ENCODE measurements at regions not wholly inside any gene's neighbourhood (a gene's known extent, or its start where the extent isn't known, plus 50 kb on each side); places are given as distances from the start of the nearest gene placed in this dataset.
"Not testable (repeated sequence)": the region's sequence is repeated elsewhere in the genome, so short reads cannot be mapped to it uniquely, and the experiment has no call there.

DNA sequence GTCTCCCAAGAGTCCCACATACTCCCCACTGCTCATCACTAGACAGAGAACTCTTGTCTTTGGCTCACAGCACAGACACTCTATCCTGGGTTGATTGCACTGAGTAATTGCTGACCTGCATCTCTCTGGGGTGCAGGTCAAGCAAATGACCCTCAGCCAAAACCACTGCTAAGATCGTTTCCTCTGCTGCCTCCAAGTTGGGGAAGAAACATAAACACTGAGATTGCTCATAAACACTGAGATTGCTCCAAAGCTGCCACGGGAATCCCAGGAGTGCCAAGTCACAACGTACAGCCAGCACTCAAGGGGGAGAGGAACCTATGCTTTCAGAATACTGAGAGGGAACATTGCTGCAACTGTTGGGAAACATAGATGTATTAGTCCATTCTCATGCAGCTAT lies 1402.1 kb upstream of the ACO1 start:
- DNase-seq (ENCODE audit: low read depth): no peak

DNA sequence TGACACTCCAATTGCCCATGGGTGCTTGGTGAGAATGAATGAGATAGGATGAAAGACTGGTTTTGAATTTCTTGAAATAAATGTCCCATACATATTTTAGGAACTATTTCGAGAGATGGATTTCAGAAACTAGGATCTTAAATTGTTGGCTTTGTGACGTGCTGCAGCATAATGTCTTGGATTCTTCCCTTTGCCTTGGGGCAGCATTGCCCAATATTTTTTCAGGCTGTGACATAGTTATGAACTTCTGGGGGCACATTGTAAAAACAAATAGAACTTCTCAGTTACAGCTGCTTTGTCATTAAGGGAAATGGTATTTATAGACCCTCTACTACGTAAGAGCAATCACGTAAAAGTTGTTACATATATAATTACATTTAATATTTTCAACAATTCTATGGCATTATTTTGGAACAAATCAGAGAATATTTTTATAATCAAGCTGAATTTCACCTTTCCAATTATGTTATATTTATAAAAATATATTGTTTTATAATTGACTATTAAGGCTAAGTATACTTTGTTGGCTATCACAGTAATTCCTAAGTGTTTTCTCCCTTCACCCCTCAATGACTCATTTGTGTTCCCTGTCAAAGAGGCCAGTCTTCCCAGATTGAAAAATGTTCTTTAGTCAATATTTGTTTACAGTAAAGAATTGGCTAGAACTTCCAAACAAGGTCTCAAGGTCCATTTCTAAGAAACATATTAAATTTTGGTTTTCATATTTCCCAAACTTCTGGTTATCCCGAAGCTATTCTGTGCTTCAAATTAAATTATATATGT lies 1388.3 kb upstream of the ACO1 start:
- no peak for DNase-seq (ENCODE audit: low read depth)

DNA sequence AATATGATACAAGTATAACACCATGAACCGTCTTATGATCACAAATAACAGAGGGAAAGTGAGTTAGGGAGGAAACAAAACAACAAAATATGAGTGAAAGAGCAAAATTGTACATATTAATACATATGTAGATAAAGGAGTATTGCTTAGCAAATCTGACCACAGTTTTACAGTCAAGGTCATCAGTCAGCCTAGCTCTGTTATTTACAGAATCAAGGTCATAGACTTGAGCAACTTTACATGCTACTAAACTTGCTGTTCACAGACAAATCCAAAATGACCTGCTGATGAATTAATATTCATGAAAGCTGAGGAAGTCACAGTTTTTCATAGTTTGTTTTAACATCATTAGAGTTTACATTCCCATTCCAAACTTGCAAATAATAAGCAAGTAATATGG lies 1387.7 kb upstream of the ACO1 start:
- no peak for DNase-seq (ENCODE audit: low read depth)

DNA sequence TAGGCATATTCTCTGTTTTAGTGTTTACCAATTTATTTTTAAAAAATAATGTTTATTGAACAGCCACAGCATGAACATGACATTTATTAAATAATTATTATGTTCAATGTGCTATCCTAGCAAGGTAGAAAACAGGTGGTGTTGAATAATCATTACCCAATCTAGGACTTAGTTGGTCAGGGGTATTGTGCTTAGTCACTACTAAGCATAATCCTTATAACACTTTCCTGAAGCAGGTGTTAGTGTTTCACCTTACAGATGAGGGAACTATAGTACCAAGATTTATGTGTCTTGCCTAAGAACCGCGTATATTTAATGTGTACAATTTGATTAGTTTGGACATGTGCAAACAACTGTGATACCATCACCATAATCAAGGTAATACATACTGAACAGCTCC lies 1387.2 kb upstream of the ACO1 start:
- DNase-seq (ENCODE audit: low read depth): no peak

DNA sequence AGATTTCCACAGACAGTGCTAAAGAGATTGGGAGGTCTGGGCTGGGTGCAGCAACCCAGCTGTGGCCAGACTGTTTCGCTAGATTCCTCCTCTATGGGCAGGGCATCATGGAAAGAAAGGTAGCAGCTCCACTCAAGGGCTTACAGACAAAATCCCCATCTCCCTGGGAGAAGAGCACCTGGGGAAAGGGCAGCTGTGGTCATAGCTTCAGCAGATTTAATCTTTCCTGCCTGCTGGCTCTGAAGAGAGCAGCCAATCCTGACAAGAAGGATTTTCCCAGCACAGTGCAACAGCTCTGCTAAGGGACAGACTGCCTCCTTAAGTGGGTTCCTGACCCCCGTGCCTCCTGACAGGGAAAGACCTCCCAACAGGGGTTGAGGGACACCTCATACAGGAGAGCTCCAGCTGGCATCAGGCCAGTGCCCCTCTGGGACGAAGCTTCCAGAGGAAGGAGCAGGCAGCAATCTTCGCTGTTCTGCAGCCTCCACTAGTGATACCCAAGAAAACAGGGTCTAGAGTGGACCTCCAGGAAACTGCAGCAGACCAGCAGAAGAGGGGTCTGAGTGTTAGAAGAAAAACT lies 1379.3 kb upstream of the ACO1 start:
- DNase-seq (ENCODE audit: low read depth): no peak

DNA sequence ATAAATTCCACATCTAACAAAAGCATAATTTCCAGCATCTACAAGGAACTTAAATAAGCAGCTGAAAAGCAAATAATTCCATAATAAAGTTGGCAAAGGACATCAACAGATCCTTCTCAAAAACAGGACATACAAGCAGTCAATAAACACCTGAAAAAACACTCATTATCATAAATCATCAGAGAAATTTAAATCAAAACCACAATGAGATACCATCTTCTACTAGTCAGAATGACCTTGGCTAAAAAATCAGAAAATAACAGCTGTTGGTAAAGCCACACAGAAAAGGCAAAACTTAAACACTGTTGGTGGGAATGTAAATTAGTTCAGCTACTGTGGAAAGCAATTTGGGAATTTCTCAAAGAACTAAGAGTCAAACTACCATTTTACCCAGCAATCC lies 1371.1 kb upstream of the ACO1 start:
- DNase-seq (ENCODE audit: low read depth): no peak

DNA sequence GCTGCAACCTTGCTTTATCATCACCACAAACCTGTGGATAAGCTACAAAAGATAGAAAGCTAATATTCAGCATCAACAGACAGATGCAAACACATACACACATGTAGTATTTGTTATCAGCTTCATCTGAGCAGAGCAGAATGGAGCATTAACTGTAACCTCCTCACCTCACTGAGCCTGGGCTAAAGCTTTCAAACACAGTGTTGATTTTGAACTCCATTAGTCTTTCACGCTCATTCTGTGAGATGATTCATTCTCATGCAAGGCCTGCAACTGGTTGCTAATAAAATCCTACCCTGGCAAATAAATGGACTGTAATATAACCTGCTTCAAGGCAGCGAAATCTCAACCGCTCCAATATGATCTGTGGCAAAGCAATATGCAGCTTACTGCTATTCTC lies 1360.6 kb upstream of the ACO1 start:
- no peak for DNase-seq (ENCODE audit: low read depth)

DNA sequence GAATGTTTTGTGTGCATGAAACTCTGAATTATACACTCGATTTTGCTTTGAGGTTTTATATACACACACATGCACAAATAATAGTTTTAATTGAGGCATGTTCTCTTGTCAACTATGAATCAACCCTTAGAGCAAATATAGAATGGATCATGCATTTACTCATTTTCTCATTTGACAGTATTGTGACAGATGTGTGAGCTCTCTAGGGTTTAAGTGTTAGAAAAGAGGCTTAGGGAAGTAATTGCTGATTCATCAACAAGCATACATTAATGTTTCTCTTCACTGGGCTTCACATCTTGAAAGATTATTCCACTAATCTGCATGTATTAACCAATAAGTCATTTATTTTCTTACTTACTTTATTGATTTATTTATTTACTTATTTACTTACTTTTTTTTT lies 1356.8 kb upstream of the ACO1 start:
- DNase-seq (ENCODE audit: low read depth): no peak

DNA sequence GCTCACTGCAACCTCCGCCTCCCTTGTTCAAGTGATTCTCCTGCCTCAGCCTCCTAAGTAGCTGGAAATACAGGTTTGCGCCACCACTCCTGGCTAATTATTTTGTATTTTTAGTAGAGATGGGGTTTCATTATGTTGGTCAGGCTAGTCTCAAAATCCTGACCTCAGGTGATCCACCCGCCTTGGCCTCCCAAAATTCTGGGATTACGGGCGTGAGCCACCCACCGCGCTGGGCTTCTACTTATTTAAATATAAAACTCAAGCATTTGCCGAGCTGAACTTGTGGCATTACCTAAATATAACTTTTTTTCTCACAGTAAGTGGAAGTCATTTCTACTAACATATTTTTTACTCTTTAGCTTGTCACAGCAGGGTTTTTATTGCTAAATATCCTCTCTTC lies 1356.3 kb upstream of the ACO1 start:
- no peak for DNase-seq (ENCODE audit: low read depth)

DNA sequence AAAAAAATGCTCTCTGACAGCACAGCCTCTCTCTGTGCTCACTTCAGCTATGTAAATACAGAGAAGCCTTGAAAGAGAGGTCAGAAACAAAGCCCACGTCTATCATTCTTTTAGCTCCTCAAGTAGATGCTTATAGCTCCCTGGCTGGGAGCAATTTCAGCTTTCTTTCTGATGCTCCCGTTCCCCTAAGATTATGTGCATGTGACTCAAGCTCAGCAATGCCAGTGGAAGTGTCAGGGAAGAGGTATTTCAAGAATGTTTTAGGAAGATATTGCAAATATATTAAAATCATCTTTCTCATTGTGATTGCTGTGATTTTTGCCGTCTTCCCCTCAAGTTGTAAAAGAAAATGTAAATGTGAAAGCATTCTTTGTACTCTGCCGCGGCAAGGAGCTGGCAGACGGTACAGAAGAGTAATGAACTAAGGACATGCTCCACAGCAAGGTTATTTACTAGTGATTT lies 1353.7 kb upstream of the ACO1 start:
- no peak for DNase-seq (ENCODE audit: low read depth)

DNA sequence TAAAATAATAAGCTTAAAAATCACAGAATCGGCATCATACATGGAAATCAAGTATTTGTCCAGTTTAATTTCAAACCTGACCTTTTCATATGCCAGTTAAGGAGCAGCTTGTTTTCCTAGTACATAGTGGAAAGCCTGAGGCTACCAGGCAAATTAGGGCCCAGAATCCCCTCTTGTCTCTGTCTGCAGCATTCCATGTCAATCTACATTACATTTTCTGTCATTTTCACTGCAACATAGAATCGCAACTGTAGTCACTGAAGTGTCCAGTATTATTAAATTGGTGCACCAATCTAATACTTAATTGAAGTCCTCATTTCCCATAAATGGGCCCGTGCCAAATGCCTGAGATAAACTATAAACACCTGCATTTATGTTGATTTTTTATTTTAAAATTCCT lies 1352.2 kb upstream of the ACO1 start:
- DNase-seq (ENCODE audit: low read depth): no peak

DNA sequence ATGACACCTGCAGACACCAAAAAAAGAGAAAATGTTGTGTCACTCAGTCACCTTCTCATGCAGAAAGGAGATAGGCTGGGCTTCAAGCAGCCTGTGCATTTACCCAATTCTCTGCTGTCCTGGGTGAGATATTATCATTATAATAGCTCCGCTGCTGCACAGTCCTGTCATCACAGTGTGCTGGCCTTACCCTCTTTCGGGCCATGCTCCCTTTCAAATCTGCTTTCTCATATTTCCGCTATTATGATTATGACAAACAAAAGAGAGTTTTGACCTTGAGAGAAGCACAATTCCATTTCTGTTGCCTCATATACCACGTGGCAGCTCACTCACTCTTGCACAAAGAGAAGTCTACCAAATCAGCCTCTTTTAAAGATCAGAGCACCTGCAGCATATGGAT lies 1350.1 kb upstream of the ACO1 start:
- DNase-seq (ENCODE audit: low read depth): no peak

DNA sequence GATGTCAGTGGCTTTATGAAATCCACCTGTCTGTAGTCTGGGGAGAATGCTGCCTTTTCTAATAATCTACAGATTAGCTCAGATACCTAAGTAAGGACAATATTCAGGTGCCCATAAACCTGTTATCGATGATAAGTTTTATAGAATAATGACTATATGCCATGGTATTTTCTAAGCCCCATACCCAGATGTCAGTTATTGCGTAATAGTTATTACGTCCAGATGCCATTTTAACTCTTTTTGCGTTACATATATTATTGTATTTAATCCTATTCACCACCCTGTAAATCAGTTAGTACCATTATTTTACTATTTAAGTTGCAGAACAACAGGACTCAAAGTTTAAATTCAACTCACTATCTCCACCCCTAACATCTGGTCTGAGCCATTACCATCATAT lies 1343.9 kb upstream of the ACO1 start:
- no peak for DNase-seq (ENCODE audit: low read depth)

DNA sequence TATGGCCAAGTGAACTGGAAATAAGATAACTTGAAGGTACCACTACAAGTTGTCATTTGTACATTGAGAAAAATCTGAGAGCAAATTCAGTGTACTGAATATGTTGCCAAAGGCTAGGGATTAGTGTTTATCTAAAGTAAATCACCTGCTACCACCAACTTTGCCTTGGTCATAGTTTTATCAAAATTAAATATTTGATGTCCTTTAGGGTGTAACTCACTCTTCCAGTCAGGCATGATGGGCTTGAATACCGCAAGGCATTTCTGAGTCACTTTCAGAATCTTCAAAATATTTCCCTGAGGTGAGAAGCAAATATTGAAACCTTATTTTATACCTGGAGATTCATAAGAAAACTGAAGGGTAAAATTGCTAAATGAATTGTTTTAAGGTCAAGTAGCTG lies 1338.6 kb upstream of the ACO1 start:
- no peak for DNase-seq (ENCODE audit: low read depth)

DNA sequence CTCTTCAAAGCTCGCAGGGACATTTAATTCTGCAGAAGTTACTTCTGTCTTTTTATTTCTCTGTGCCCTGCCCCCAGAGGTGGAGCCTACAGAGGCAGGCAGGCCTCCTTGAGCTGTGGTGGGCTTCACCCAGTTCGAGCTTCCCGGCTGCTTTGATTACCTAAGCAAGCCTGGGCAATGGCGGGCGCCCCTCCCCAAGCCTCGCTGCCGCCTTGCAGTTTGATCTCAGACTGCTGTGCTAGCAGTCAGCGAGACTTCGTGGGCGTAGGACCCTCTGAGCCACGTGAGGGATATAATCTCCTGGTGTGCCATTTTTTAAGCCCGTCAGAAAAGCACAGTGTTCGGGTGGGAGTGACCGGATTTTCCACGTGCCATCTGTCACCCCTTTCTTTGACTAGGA lies 1322.9 kb upstream of the ACO1 start:
- not testable (repeated sequence) for DNase-seq (ENCODE audit: low read depth)

DNA sequence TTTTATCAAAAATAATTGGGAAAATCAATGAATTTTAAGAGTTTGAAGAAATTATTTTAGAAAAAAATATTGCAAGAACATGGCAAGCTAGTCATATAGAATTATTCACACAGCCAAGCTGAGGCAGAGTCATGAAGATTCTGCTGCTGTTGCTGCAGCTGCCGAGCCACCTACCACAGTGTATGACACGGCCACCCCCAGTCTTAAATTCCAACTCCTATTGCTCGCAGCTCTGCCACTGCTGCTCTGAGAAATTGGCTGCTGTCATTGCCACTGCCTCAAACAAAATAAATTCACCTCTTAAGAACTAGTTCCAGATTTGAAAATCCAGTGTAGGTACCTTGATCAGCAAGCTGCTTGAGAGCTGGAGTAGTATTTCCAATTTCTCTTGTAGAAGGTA lies 1318.8 kb upstream of the ACO1 start:
- DNase-seq (ENCODE audit: low read depth): no peak

DNA sequence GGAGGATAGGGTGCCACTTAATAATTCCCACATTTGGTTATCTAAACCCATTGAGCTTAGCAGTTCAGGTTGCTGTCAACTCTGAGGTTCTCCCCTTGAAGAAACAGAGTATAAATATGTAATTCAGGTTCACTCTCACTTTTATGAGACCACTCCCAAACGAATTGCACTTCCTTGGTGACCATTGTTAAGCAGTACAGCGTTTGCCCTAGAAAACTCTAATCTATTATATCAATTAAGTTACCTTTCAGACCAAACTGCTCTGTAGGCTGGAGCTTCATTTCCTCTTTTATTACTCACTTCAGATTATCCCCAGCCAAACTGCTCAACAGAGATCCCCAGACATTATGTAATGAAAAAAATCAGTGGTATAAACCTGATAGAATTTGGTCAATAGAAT lies 1317.0 kb upstream of the ACO1 start:
- no peak for DNase-seq (ENCODE audit: low read depth)

DNA sequence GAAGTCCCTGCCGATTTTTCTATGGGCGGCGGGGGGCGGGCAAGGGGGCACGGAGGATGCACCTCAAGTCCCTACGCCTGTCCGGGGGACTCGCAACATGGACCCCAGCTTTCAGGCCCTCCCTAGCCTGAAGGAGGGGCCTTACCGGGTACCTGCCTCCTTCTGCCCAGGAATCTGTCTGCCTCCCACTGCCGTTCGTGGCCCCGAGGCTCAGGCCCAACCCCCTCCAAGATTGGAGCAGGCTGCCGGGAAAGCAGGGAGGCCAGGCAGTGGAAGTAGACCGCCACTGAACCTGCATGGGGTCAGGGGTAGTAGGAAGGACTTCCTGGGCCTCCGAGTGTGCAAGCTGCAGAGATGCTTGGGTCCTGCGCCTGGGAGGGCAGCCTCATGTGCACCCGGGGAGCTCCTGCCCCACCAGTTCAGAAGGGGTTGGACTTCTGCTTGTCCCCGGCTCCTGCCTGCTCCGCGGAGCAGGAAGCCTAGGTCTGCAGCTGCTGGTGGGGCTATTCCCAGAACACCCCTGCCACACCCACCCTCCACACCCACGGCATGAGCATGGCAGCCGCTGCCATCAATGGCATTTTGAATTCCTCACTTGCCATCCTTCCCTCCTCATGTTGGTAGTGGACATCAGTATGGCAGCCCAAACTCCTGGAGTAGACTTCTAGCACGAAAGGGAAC lies 1312.7 kb upstream of the ACO1 start:
- no peak for DNase-seq (ENCODE audit: low read depth)

DNA sequence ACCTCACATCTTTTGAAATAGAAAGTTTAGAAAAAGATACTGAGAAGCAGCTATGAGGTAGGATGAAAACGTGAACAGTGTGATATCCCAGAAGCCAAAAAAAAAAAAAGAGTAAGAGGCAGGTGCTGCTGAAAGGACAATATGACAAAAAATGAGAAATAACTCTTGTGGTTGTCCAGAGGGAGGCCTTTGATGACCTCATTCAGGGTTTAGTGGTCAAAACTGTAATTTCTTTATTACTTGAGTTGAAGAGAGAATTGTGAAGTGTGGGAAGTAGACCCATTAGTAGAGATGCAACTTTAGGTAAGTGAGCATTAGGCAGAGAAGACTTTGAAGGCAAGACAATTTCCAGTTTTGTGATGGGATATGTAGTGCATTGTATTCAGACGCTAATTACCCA lies 1306.3 kb upstream of the ACO1 start:
- no peak for DNase-seq (ENCODE audit: low read depth)

DNA sequence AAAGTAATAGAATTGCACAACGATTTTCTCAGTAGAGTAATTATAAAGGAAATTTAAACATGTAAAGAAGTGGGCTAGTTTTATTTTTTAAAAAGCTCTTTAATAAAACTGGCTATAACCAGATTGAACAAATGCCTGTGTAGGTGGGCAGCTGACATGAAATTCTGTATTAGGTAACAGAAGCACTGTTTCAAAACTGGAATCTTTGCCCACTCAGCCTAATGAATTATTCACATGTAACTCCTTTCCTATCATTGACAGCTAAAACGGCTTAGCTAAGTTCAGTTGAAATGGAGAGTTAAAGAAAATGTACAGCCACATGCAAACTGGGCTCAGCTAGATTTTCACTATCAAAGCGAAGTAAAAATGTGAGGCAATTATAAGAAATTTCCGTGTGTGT lies 1300.1 kb upstream of the ACO1 start:
- DNase-seq (ENCODE audit: low read depth): no peak

DNA sequence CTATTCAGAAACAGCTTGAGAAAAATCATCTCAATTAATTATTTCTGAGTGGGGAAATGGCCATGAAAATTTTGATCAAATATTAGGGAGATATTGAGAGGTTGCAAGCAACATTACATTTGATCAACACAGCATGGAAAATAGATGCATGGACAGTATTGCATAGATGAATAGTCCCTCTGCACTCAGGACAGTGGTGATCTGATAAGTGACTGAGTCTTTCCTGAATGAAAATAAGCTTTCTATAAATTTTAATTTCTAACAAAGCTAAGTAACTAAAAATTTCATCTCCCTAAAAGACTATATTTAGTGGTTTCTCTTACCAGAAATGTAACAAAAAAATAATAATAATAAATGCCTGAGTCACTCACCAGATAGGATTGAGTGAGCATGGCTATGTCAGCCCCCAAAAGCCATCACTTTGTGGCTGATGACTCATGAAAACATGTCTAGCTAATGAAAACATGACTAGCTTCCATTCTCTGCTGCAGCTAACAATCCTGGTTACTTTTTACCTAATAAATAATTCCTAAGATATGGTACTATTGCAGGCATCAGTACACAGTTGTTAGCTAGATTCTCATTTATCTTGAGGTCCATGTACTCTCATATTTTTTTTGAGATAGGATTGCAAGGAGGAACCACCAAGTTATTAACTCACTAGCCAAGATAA lies 1294.8 kb upstream of the ACO1 start:
- DNase-seq (ENCODE audit: low read depth): no peak

DNA sequence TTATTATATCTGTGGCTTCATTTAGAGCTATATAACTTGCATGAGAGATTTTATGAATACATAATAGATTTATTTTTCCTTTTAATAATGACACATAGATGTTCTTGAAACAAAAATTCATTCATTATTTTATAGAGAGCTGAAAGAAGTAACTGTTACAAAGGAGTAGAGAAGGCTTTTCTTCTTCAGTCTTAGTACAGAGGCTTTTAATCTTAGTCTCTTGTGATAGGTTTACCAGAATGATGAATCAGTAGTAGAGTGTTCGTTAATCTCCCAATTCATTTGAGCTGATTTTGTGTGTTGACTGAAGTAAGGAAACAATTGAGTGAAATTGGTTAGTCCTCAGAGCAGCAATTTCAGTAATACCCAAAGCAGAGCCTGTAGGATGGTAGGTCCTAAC lies 1284.1 kb upstream of the ACO1 start:
- no peak for DNase-seq (ENCODE audit: low read depth)

DNA sequence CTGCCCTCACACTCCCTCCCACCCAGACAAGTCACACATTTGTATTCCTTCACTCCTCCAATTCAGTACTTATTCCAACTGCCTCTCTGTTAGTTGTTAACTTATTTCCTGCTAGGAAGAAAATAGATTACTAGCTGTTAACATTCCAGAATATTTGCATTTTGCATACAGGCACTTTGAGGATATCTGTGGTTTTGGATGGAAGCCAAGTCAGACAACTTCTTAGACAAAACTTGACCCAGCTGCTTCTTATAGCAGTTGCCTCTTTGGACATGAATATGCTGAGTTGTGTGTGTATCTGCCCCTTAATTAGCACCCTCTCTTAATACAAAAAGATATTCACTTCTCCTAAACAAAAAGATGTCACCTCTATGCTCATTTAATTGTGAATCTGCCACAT lies 1280.6 kb upstream of the ACO1 start:
- no peak for DNase-seq (ENCODE audit: low read depth)
